ENCODE measurements at regions not wholly inside any gene's neighbourhood (a gene's known extent, or its start where the extent isn't known, plus 50 kb on each side); places are given as distances from the start of the nearest gene placed in this dataset.
A peak's percentile ranks its signal among the peaks of the same experiment; 100 is the strongest.
"Not testable (repeated sequence)": the region's sequence is repeated elsewhere in the genome, so short reads cannot be mapped to it uniquely, and the experiment has no call there.

GRCh38 chr3:106825962-106826605 lies 551.2 kb upstream of the CCDC54 start:
- DNase-seq (ENCODE audit: low read depth in 2 of 3, low spot score in 2 of 3) = no peak

GRCh38 chr3:106826791-106827311 lies 550.4 kb upstream of the CCDC54 start:
- DNase-seq (ENCODE audit: low read depth in 2 of 3, low spot score in 2 of 3) = peak in 2 of 3 donors; percentile 49 to 81

- DNase-seq (ENCODE audit: low read depth in 2 of 3, low spot score in 2 of 3) = no peak
Observed at GRCh38 chr3:106827515-106828213, 549.6 kb upstream of the CCDC54 start.

DNA sequence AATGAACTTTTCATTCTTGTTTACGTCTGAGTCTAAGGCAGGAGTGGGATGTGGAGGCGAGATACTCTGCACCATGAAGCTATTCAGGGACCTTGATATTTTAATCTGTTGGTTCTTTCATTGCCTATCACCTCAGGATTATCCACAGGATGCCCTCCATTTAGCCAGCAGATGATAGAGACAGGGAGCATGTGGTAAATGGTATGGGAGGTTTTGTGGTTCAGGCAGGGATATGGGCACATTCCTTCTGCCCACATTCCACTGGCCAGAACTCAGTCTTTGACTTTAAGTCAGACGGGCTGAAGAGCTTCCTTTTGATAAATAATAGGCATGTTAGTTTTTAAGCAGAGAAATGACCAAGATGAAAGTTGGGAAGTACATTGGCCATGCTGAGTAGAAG lies 548.0 kb upstream of the CCDC54 start:
- no peak for DNase-seq (ENCODE audit: low read depth in 2 of 3, low spot score in 2 of 3)

DNA sequence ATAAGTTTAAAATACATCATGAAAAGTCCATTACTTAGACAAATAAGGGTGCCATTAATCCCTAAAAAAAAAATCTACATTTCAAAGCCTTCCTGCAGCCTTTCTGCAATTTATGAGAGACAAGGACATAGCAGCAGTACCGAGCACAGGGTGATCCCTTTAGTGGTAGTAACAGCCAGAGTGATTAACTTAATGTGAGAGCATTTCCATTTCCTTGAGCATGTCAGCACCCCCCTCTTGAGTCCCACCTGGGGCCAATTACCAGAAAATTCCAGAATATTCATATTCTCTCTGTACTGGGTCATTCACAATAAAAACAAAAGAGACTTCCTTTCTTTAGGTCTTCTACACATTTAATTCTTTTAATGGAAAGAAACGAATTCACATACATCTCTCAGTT lies 546.9 kb upstream of the CCDC54 start:
- DNase-seq (ENCODE audit: low read depth in 2 of 3, low spot score in 2 of 3) = no peak

DNA sequence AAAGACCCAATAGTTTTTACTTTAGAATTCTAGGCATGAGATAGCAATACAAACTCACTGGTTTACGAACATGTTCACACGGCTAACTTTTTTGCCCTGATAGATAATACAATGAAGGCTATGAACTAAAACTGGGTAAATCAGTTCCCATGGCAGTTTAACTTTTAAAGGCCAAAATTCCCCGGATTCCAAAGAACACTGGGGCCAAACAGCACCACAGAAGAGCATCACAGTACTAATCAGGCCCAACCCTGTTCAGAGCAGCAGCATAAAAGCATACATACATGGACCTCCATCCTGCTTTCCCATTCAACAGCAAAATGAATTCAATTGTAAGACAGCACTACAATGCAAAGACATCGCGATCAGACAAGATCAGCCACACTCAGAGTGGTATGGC lies 540.3 kb upstream of the CCDC54 start:
- no peak for DNase-seq (ENCODE audit: low read depth in 2 of 3, low spot score in 2 of 3)

DNA sequence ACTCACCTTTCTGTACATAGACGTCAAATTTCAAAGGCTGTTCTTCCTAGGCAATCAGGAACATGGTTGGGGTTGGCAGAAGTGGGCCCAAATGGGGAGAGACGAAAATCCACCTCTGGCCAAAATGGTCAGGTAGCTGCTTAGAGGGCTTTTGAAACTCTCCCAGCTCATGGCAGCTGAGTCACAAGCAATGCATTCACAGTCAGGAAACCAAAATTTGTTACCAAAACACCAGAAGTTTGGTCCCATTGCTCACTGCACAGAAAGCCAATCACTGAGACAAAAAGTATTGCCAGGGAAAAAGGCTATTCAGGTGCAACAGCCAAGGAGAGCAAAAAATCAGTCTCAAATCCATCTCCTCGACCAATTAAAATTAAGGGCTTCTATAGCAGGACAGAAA lies 539.6 kb upstream of the CCDC54 start:
- no peak for DNase-seq (ENCODE audit: low read depth in 2 of 3, low spot score in 2 of 3)

DNA sequence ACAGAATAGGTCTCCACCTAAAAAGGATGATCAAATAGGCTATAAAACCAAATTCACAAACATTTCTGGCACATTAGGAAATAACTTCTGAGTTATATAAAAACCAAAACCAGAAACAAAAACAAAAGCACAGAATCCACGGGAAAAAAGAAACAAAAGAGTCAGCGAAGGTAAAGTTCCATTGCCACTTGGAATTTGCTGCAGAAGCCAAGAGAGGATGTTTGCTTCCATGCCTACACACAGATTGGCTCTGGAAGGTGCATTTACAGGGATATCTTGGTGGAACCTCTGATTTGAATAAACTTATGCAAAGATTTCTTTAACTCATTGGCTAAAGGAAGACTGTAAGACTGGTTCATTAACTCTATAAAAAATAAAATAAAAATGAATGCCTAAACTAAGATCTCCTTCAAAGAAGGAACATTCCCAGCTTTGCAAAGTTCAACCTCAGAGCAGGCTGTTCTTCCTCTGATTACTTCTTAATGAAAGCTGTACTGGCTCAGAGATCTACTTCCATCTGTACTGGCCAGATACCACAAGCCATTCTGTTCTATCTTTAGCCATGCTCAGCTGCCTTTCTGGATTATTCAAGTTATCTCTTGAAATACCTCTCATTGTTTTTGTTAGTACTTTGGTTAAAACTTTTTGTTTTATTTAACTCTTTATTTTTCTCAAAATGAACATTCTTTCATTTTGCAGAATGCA lies 537.5 kb upstream of the CCDC54 start:
- no peak for DNase-seq (ENCODE audit: low read depth in 2 of 3, low spot score in 2 of 3)

DNA sequence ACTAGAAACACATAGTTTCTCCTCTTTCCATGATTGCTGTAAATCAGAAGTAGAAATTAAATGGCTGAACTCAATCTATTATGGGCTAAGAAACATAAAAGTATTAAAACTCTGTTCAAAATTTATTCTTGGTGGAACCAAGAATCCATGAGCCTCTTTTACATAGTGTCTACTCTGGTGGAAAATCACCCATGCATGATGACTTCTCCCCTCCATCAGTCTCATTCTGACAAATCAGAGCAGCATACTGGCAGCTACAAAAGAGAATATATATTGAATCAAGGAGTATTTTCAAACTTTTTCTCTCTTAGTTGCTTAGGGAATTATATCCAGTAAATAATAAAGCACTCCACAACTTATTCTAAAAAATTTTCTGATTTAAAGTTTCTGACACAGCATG lies 536.9 kb upstream of the CCDC54 start:
- no peak for DNase-seq (ENCODE audit: low read depth in 2 of 3, low spot score in 2 of 3)

DNA sequence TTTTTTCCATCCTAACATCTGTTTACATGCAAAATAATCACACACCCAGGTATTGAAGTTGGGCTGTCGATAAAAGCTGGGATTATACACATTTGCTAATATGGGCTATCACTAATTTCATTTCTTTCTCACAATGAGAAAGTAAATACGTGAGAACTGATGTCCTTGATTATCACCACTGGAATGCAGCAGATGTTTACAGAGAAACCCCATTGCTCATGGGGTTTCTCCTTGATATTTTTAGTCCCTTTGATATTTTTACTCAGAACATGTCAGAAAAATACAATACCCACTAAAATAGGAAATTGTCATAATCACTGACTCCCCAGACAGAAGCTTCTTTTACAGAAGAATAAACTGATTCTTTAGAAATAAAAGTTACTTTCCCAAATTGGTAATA lies 535.1 kb upstream of the CCDC54 start:
- DNase-seq (ENCODE audit: low read depth in 2 of 3, low spot score in 2 of 3) = no peak

- DNase-seq (ENCODE audit: low read depth in 2 of 3, low spot score in 2 of 3) = no peak
Observed at GRCh38 chr3:106844638-106845037, 532.6 kb upstream of the CCDC54 start.

GRCh38 chr3:106848099-106848498 lies 529.1 kb upstream of the CCDC54 start:
- DNase-seq (ENCODE audit: low read depth in 2 of 3, low spot score in 2 of 3) = no peak

DNA sequence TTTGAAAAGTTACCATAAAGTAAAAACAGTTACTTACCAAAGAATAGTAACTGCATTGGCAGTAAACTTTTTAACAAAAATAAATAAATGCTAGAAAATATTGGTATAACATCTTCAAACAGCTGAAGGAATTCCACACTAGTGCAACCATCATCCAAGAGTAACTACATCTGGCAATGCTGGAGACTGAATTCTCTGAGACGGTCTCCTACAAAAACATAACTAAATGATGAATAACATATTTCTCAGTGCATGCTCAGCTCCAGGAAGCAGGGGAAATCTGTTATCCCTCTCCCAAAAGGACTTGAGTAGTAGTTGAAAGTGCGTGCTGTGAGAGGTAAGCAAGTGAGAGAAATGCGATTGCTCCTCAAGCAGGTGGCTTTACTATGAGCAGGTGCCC lies 526.8 kb upstream of the CCDC54 start:
- no peak for DNase-seq (ENCODE audit: low read depth in 2 of 3, low spot score in 2 of 3)

- not testable (repeated sequence) for DNase-seq (ENCODE audit: low read depth in 2 of 3, low spot score in 2 of 3)
Observed at GRCh38 chr3:106858321-106858720, 518.9 kb upstream of the CCDC54 start.

DNA sequence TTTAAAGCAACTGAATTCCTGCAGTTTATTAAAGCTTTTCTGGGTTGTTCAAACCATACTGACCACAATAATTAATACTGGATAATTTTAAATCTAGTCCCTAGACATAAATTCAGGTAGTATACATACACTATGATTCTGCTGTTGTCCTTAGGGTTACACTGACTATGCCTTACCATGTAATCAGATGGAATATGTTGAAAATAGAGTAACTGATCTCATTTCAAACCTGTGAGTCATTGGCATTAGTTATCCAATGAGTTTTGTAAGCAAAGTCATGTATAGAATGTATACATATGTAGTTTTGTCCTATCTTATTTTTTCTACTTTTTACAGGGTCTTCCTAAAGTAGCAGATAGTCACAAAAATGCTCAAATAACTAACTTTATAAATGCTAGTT lies 517.1 kb upstream of the CCDC54 start:
- no peak for DNase-seq (ENCODE audit: low read depth in 2 of 3, low spot score in 2 of 3)

GRCh38 chr3:106862067-106862466 lies 515.2 kb upstream of the CCDC54 start:
- DNase-seq (ENCODE audit: low read depth in 2 of 3, low spot score in 2 of 3) = no peak

DNA sequence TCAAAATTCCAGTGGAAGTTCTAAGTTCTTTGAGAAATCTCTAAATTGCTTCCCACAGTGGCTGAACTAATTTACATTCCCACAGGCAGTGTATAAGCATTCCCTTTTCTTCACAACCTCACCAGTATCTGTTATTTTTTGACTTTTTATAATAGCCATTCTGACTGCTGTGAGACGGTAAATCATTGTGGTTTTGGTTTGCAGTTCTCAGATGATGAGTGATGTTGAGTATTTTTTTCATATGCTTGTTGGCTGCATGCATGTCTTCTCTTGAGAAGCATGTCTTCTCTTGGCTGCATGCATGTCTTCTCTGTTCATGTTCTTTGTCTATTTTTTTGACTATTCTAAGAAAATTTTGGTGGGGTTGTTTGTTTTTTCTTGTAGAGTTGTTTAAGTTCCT lies 499.6 kb upstream of the CCDC54 start:
- no peak for DNase-seq (ENCODE audit: low read depth in 2 of 3, low spot score in 2 of 3)

DNA sequence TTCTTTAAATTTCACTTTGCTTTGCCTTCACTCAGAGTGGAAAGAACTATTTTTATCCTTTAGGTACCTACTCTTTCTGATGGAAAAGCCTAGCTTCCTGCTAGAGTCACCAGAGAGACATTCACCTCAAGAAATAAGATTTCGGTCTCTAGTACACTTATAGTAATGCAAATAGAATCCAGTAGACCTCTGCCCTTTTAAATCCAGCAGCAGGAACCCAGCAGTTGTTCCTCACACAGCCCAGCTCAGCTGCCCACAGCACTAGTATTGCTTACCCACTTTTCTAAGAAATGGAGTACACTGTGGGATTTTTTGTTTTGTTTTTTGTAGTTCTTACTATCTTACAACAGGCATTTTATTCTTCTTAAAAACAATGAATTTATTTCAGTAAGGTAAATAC lies 497.0 kb upstream of the CCDC54 start:
- DNase-seq (ENCODE audit: low read depth in 2 of 3, low spot score in 2 of 3) = no peak

- DNase-seq (ENCODE audit: low read depth in 2 of 3, low spot score in 2 of 3) = no peak
Observed at GRCh38 chr3:106881186-106881585, 496.1 kb upstream of the CCDC54 start.

DNA sequence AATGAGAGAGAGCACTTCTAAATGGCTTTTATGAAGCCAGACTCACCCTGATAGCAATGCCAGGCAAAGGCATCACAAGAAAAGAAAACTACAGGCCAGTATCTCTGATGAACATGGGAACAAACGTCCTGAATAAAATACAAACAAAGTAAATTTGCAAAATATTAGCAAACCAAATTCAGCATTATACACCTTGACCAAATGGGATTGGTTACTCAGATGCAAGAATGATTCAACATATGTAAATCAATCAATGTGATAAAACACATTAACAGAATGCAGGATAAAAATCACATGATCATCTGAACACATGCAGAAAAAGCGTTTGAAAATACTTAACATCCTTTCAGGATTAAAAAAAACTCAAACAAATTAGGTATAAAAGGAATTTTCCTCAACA lies 494.9 kb upstream of the CCDC54 start:
- no peak for DNase-seq (ENCODE audit: low read depth in 2 of 3, low spot score in 2 of 3)

DNA sequence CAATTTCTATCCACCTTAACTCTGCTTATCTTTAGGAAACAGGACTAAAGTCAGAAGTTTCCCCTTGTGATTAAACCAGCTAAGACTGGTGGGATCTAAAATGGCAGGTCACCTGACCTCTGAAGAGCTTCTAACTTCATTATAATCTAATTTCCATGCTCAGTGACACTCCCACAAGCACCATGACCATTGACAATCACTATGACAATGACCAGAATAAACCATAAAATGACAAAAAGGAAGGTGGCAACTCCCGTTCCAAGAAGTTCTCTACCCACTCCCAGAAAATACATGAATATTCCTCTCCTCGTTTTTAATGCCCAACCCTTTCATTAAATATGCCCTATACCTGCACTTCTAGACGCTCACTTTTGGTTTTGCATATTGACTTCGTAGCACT lies 471.2 kb upstream of the CCDC54 start:
- no peak for DNase-seq (ENCODE audit: low read depth in 2 of 3, low spot score in 2 of 3)
